Trophoblast cell (in vitro differentiated cells and primary cell): ENCODE measurements at regions not wholly inside any gene's neighbourhood (a gene's known extent, or its start where the extent isn't known, plus 50 kb on each side); places are given as distances from the start of the nearest gene placed in this dataset.

Experiments used
- DNase-seq, 2 donors: peaks; one replicate each; pipeline ENCODE4 v3.0.0-alpha.2; 2016
- H2AFZ ChIP-seq: 2 replicates; pipeline ENCODE4 v1.6.1; 2013; ENCODE audit warnings: low read length, moderate library complexity, mild to moderate bottlenecking; ENCODE audit not compliant: insufficient read depth, poor library complexity
- H2AK5ac ChIP-seq: 2 replicates; pipeline ENCODE4 v1.6.1; 2013; ENCODE audit warnings: mild to moderate bottlenecking, low read length
- H2BK120ac ChIP-seq: 2 replicates; pipeline ENCODE4 v1.6.1; 2013; ENCODE audit warnings: low read length, mild to moderate bottlenecking, moderate library complexity; ENCODE audit not compliant: insufficient read depth, poor library complexity
- H2BK12ac ChIP-seq: 2 replicates; pipeline ENCODE4 v1.6.1; 2013; ENCODE audit warnings: mild to moderate bottlenecking, low read length, moderate library complexity
- H2BK5ac ChIP-seq: 2 replicates; pipeline ENCODE4 v1.6.1; 2013; ENCODE audit warnings: low read length, low read depth, moderate library complexity, mild to moderate bottlenecking; ENCODE audit not compliant: poor library complexity
- H3K14ac ChIP-seq: 2 replicates; pipeline ENCODE4 v1.6.1; 2013; ENCODE audit warnings: mild to moderate bottlenecking, low read length
- H3K18ac ChIP-seq: 2 replicates; pipeline ENCODE4 v1.6.1; 2013; ENCODE audit warnings: mild to moderate bottlenecking, low read length
- H3K23ac ChIP-seq: 2 replicates; pipeline ENCODE4 v1.6.1; 2013; ENCODE audit warnings: low read length
- H3K27ac ChIP-seq: 2 replicates; pipeline ENCODE4 v1.5.1; 2013; ENCODE audit warnings: low read depth, mild to moderate bottlenecking, inconsistent platforms, low read length, moderate library complexity
- H3K27me3 ChIP-seq: 2 replicates; pipeline ENCODE4 v1.6.1; 2013; ENCODE audit warnings: inconsistent platforms, mild to moderate bottlenecking, low read length, moderate library complexity; ENCODE audit not compliant: insufficient read depth
- H3K36me3 ChIP-seq, 2 experiments: 1 replicate in 1 of 2; 2 replicates in 1 of 2; pipeline ENCODE4 v1.6.1; 2013; ENCODE audit warnings: low read length in 2 of 2, mild to moderate bottlenecking in 2 of 2, moderate library complexity in 1 of 2; ENCODE audit not compliant: insufficient read depth in 2 of 2, control insufficient read depth in 1 of 2
- H3K4ac ChIP-seq: 2 replicates; pipeline ENCODE4 v1.6.1; 2013; ENCODE audit warnings: low read depth, mild to moderate bottlenecking, low read length, moderate library complexity
- H3K4me1 ChIP-seq, 2 experiments: 1 replicate in 1 of 2; 2 replicates in 1 of 2; pipeline ENCODE4 v1.6.1; 2013; ENCODE audit warnings: low read length in 2 of 2, mild to moderate bottlenecking in 2 of 2, moderate library complexity in 1 of 2; ENCODE audit not compliant: insufficient read depth in 2 of 2, control insufficient read depth in 1 of 2
- H3K4me2 ChIP-seq: 2 replicates; pipeline ENCODE4 v1.6.1; 2013; ENCODE audit warnings: inconsistent platforms, mild to moderate bottlenecking, low read length, moderate library complexity
- H3K4me3 ChIP-seq: 2 replicates; pipeline ENCODE4 v1.5.1; 2013; ENCODE audit warnings: mild to moderate bottlenecking, low read depth, low read length, inconsistent platforms
- H3K79me1 ChIP-seq: one replicate; pipeline ENCODE4 v1.6.1; 2013; ENCODE audit warnings: low read length
- H3K79me2 ChIP-seq: 2 replicates; pipeline ENCODE4 v1.6.1; 2013; ENCODE audit warnings: low read length, mild to moderate bottlenecking; ENCODE audit not compliant: control insufficient read depth, insufficient read depth, poor library complexity
- H3K9ac ChIP-seq: 2 replicates; pipeline ENCODE4 v1.6.1; 2013; ENCODE audit warnings: mild to moderate bottlenecking, low read length
- H3K9me3 ChIP-seq: 2 replicates; pipeline ENCODE4 v1.6.1; 2013; ENCODE audit warnings: low read depth, mild to moderate bottlenecking, control low read depth, inconsistent platforms, low read length; ENCODE audit not compliant: insufficient read depth
- H4K12ac ChIP-seq: 2 replicates; pipeline ENCODE4 v1.6.1; 2013; ENCODE audit warnings: low read depth, mild to moderate bottlenecking, low read length, moderate library complexity
- H4K8ac ChIP-seq: 2 replicates; pipeline ENCODE4 v1.6.1; 2013; ENCODE audit warnings: low read depth, mild to moderate bottlenecking, low read length, moderate library complexity
- H4K91ac ChIP-seq: one replicate; pipeline ENCODE4 v1.6.1; 2013; ENCODE audit warnings: low read depth, mild to moderate bottlenecking, low read length, moderate library complexity
- WGBS: extraction: QIAGEN DNeasy Blood & Tissue Kit; methylation state at CpG from one replicate; pipeline ENCODE4 v1.1.7; 2013; ENCODE audit warnings: missing lambda C conversion rate; ENCODE audit not compliant: insufficient read length, insufficient coverage; ENCODE audit errors: extremely low coverage; 5-methylcytosine and 5-hydroxymethylcytosine counted together

DNA sequence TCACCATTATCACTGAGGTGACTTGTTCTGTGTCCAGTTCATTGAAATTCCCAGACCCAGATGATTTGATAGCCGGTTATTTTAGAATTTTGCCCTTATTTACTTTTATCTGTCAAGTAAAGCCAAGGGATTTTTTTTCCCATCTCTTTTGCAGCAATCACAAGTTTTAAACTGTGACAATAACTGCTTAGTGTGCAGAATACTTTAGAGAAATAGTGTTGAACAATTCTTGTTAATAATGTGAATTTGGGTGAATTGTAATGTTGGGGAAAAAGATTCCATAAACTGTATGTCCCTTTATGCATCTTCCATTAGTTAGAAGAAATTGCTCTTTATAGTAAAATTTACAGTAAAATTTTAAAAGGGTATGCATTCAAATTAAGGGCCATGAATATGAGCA lies 79.5 kb downstream of the SLITRK6 start:
- Histone ChIP-seq H2AFZ (no peak overlapping the region), H3K4me3 (no peak overlapping the region), H4K8ac (no peak overlapping the region), H3K79me2 (no peaks in the 10 kb centered on the region), H4K12ac (no peak overlapping the region), H3K4me1 (no peaks in the 10 kb centered on the region), H3K23ac (no peak overlapping the region), H3K9ac (no peak overlapping the region), H3K36me3 (no peaks in the 10 kb centered on the region), H3K4ac (no peak overlapping the region), H3K9me3 (no peaks in the 10 kb centered on the region), H3K18ac (no peak overlapping the region), H2AK5ac (no peak overlapping the region), H3K79me1 (no peaks in the 10 kb centered on the region), H2BK12ac (no peak overlapping the region), H3K27ac (no peak overlapping the region), H2BK5ac (no peak overlapping the region), H3K27me3 (no peaks in the 10 kb centered on the region), H3K4me2 (no peak overlapping the region), H3K14ac (no peak overlapping the region), H4K91ac (no peak overlapping the region), H2BK120ac (no peak overlapping the region)
- DNase-seq: no peak
- no CpG with 5 or more reads among the region's 1 CpG for WGBS

GRCh38 chr13:85717921-85718320 lies 81.3 kb downstream of the SLITRK6 start:
- Histone ChIP-seq H4K8ac (no peak overlapping the region), H2BK120ac (no peak overlapping the region), H3K79me1 (no peaks in the 10 kb centered on the region), H3K27ac (no peak overlapping the region), H3K9ac (no peak overlapping the region), H2BK5ac (no peak overlapping the region), H3K4me2 (no peak overlapping the region), H3K36me3 (no peaks in the 10 kb centered on the region), H2AFZ (no peak overlapping the region), H3K27me3 (no peaks in the 10 kb centered on the region), H3K4ac (no peak overlapping the region), H3K79me2 (no peaks in the 10 kb centered on the region), H3K23ac (no peak overlapping the region), H2AK5ac (no peak overlapping the region), H3K14ac (no peak overlapping the region), H3K4me1 (no peaks in the 10 kb centered on the region), H2BK12ac (no peak overlapping the region), H3K18ac (no peak overlapping the region), H4K91ac (no peak overlapping the region), H3K4me3 (no peak overlapping the region), H3K9me3 (no peaks in the 10 kb centered on the region), H4K12ac (no peak overlapping the region)
- WGBS: no CpG with 5 or more reads among the region's 3 CpGs
- DNase-seq: no peak

- H2BK120ac ChIP-seq: no peak overlapping the region
- H3K4me1 ChIP-seq: no peaks in the 10 kb centered on the region
- no peak overlapping the region for H3K18ac ChIP-seq
- no peak overlapping the region for H3K23ac ChIP-seq
- H3K79me1 ChIP-seq: no peaks in the 10 kb centered on the region
- no peaks in the 10 kb centered on the region for H3K9me3 ChIP-seq
- no peak overlapping the region for H3K9ac ChIP-seq
- no peak overlapping the region for H2BK12ac ChIP-seq
- no peak overlapping the region for H4K12ac ChIP-seq
- WGBS: no CpG with 5 or more reads among the region's 4 CpGs
- no peak overlapping the region for H2BK5ac ChIP-seq
- H3K4me2 ChIP-seq: no peak overlapping the region
- H3K79me2 ChIP-seq: no peaks in the 10 kb centered on the region
- no peak overlapping the region for H3K4me3 ChIP-seq
- no peak overlapping the region for H2AFZ ChIP-seq
- H3K27ac ChIP-seq: no peak overlapping the region
- H3K27me3 ChIP-seq: no peaks in the 10 kb centered on the region
- H3K4ac ChIP-seq: no peak overlapping the region
- H4K8ac ChIP-seq: no peak overlapping the region
- no peak for DNase-seq
- H3K36me3 ChIP-seq: no peaks in the 10 kb centered on the region
- H3K14ac ChIP-seq: no peak overlapping the region
- H4K91ac ChIP-seq: no peak overlapping the region
- H2AK5ac ChIP-seq: no peak overlapping the region
These were observed 88.7 kb downstream of the SLITRK6 start for GRCh38 chr13:85710545-85710944.

GRCh38 chr13:85709721-85710120 lies 89.5 kb downstream of the SLITRK6 start:
- Histone ChIP-seq H3K9ac (no peak overlapping the region), H4K12ac (no peak overlapping the region), H2BK12ac (no peak overlapping the region), H2AK5ac (no peak overlapping the region), H3K4ac (no peak overlapping the region), H3K9me3 (no peaks in the 10 kb centered on the region), H3K27ac (no peak overlapping the region), H2AFZ (no peak overlapping the region), H3K79me1 (no peaks in the 10 kb centered on the region), H4K8ac (no peak overlapping the region), H3K27me3 (no peaks in the 10 kb centered on the region), H3K4me1 (no peaks in the 10 kb centered on the region), H2BK120ac (no peak overlapping the region), H3K79me2 (no peaks in the 10 kb centered on the region), H3K14ac (no peak overlapping the region), H4K91ac (no peak overlapping the region), H3K23ac (no peak overlapping the region), H3K36me3 (no peaks in the 10 kb centered on the region), H3K18ac (no peak overlapping the region), H2BK5ac (no peak overlapping the region), H3K4me2 (no peak overlapping the region), H3K4me3 (no peak overlapping the region)
- no CpG with 5 or more reads among the region's 1 CpG for WGBS
- no peak for DNase-seq
